Stomach (tissue), 4 donors: ENCODE measurements at regions not wholly inside any gene's neighbourhood (a gene's known extent, or its start where the extent isn't known, plus 50 kb on each side); places are given as distances from the start of the nearest gene placed in this dataset.

Experiments used
- CTCF ChIP-seq, 7 experiments: fragments of 450-650 bp in 4 of 7; fragments of 200-600 bp in 3 of 7; sonication (generic) in 3 of 7; IDR thresholded peaks; one replicate each; pipeline ENCODE4 v1.5.1; 2016 to 2019; ENCODE audit warnings: antibody characterized with exemption in 7 of 7, control low read depth in 2 of 7, mild to moderate bottlenecking in 1 of 7
- EP300 ChIP-seq: sonication (generic); formaldehyde crosslinking; IDR thresholded peaks from one replicate; pipeline ENCODE4 v1.6.1; 2017; ENCODE audit warnings: antibody characterized with exemption
- POLR2A ChIP-seq, 4 donors: fragments of 450-650 bp; IDR thresholded peaks; one replicate each; pipeline ENCODE4 v1.6.1; 2016; ENCODE audit warnings: antibody characterized with exemption in 4 of 4, control low read depth in 2 of 4, mild to moderate bottlenecking in 1 of 4, moderate library complexity in 1 of 4
- POLR2AphosphoS5 ChIP-seq, 3 donors: sonication (generic); formaldehyde crosslinking; IDR thresholded peaks; one replicate each; pipeline ENCODE4 v1.6.1; 2016; ENCODE audit warnings: antibody characterized with exemption in 3 of 3

DNA sequence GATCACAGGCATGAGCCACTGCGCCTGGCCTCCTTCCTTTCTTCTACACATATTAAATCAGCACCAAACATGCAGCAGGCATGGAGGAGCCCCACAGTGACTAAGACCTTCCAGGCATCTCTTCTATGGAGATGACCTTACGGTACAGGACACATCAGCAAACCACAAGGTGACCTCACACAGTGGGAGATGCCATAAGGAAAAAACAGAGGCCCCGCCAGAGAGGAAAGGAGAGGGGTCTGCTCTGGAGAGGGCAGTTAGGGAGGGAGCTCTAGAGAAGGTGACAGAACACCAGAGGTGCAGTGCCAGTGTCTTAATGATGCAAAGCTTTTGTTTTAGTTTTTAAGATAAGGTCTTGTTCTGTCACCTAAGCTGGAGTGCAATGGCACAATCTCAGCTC is 81.1 kb upstream of the ESRRB start:
- no peak for TF ChIP-seq CTCF (IDR thresholded peaks at IDR 0.05)
- TF ChIP-seq POLR2A (IDR thresholded peaks at IDR 0.05): no peak
- no peak for TF ChIP-seq EP300
- no peak for TF ChIP-seq POLR2AphosphoS5 (IDR thresholded peaks at IDR 0.05)
